Prostate gland (tissue), 2 donors: ENCODE measurements at regions not wholly inside any gene's neighbourhood (a gene's known extent, or its start where the extent isn't known, plus 50 kb on each side); places are given as distances from the start of the nearest gene placed in this dataset.
A peak's percentile ranks its signal among the peaks of the same experiment; 100 is the strongest.

Experiments
- DNase-seq: peaks from one replicate; pipeline ENCODE4 v3.0.0-alpha.2; 2019; ENCODE audit warnings: low spot score
- H3K27ac ChIP-seq, 2 donors: fragments of 200-600 bp; sonication (generic); 2 replicates each; pipeline ENCODE4 v1.5.1; 2017 to 2019
- H3K27me3 ChIP-seq: fragments of 200-600 bp; sonication (generic); replicated peaks from 2 replicates; pipeline ENCODE4 v1.5.1; 2019; ENCODE audit not compliant: insufficient read depth
- H3K36me3 ChIP-seq, 2 donors: fragments of 200-600 bp; sonication (generic); 1 replicate in 1 of 2; 2 replicates in 1 of 2; pipeline versions ENCODE4 v1.5.1 to v1.8.1; 2017 to 2019
- H3K4me1 ChIP-seq: fragments of 200-600 bp; sonication (generic); replicated peaks from 2 replicates; pipeline ENCODE4 v1.5.1; 2019
- H3K4me3 ChIP-seq, 2 donors: fragments of 200-600 bp; sonication (generic); 2 replicates each; pipeline ENCODE4 v1.5.1; 2017 to 2019
- H3K9me3 ChIP-seq: fragments of 200-600 bp; sonication (generic); 2 replicates; pipeline ENCODE4 v1.5.1; 2017
- CTCF ChIP-seq, 4 experiments: fragments of 200-600 bp in 2 of 4; fragments of 450-650 bp in 2 of 4; sonication (generic) in 2 of 4; IDR thresholded peaks; 1 replicate in 3 of 4; 2 replicates in 1 of 4; pipeline ENCODE4 v1.5.1; 2016 to 2019; ENCODE audit warnings: antibody characterized with exemption in 4 of 4, mild to moderate bottlenecking in 2 of 4, moderate library complexity in 2 of 4
- POLR2A ChIP-seq: fragments of 450-650 bp; IDR thresholded peaks from one replicate; pipeline ENCODE4 v1.6.1; 2016; ENCODE audit warnings: antibody characterized with exemption, mild to moderate bottlenecking
- POLR2AphosphoS5 ChIP-seq: sonication (generic); formaldehyde crosslinking; IDR thresholded peaks from one replicate; pipeline ENCODE4 v1.6.1; 2017; ENCODE audit warnings: antibody characterized with exemption
- WGBS: methylation state at CpG from one replicate; pipeline ENCODE4 v1.1.5; 2018; 5-methylcytosine and 5-hydroxymethylcytosine counted together
- intact Hi-C: fragments of 100-400 bp; cut with DNase I; formaldehyde crosslinking; loops from one replicate; pipeline ENCODE4 v1.14.2; 2022

DNA sequence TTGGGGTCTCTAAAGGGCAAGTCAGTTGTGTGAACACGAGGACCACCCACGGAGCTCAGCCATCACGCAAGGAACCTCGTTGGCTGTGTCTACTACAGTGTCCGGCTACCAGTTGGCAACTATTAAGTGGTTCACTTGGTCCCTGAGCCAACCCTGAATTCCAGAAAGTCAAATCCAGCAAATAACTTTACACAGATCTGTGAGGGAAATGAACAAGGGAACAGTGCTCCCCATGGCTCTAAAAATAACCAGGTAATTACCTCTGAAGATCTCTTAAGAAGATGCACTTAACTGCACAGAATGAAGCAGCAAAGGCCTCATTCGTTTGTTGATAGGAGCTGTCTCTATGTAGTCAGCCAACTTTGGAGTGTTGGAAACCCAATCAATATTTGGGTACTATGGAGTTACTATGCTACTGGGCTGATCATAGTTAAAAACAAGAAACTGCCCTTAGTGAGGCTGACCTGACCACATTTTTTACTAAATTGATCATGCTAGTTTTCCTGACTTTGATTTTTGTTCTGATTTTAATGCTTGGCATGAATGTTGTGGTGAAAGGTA is 219.1 kb upstream of the LRIG1 start:
- intact Hi-C loops, result no loop called here
- H3K4me3 ChIP-seq, result no peak overlapping the region
- no peaks in the 10 kb centered on the region for H3K4me1 ChIP-seq
- no peaks in the 10 kb centered on the region for H3K36me3 ChIP-seq
- H3K27ac ChIP-seq, result no peak overlapping the region
- no peaks in the 10 kb centered on the region for H3K9me3 ChIP-seq
- DNase-seq, result no peak
- TF ChIP-seq POLR2AphosphoS5, result no peak
- TF ChIP-seq POLR2A, result no peak
- TF ChIP-seq CTCF (IDR thresholded peaks at IDR 0.05), result no peak
- WGBS, result 92% methylated on average over 6 of the region's 6 CpGs
- H3K27me3 ChIP-seq, result no peaks in the 10 kb centered on the region

DNA sequence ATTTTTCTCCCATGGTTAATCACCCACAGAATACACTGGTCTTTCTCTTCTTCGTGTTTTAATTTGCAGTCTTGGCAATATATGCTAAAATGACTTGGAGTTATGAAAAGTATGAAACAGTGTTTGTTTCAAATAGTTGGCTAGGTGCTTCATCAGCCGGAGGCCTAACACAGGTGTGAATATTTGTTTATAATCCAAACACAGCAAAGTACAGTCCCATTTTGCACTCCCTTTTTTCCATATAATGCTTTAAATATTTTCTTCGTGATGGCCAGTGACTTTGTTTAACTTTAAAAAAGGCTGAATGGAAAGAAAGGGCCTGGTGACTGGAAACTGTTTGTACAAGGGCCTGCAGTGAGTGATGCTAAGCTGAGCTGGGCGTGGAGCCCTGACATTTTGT is 219.7 kb upstream of the LRIG1 start:
- no peak for DNase-seq
- intact Hi-C loops, result no loop called here
- no peaks in the 10 kb centered on the region for H3K4me1 ChIP-seq
- TF ChIP-seq POLR2AphosphoS5, result no peak
- TF ChIP-seq POLR2A, result no peak
- TF ChIP-seq CTCF (IDR thresholded peaks at IDR 0.05), result no peak
- H3K27ac ChIP-seq, result no peak overlapping the region
- WGBS, result 69% methylated on average over 4 of the region's 4 CpGs
- no peak overlapping the region for H3K4me3 ChIP-seq
- no peaks in the 10 kb centered on the region for H3K27me3 ChIP-seq
- H3K36me3 ChIP-seq, result no peaks in the 10 kb centered on the region
- no peaks in the 10 kb centered on the region for H3K9me3 ChIP-seq

DNA sequence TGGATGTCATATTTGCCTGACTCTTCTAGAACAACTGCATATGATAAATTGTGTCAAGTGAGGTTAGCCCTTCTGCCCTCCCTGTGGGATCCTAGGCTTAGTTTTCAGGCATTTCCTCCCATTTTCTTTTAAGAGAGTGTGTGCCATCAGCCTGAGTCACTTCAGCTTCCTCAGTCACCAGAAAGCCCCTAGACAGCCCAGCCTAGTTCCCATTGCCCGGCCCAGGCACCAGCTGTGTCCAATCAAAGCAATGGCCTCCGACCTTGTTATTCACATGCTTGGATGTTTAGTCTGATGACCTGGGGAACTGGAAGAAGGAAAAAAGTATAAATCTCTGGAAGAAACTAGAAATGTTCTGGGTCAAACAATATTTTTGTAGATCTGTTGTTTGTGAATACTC is 221.9 kb upstream of the LRIG1 start:
- Histone ChIP-seq H3K4me1 (no peaks in the 10 kb centered on the region), H3K27me3 (no peaks in the 10 kb centered on the region), H3K27ac (no peak overlapping the region), H3K36me3 (no peaks in the 10 kb centered on the region), H3K4me3 (no peak overlapping the region), H3K9me3 (no peaks in the 10 kb centered on the region)
- DNase-seq, result no peak
- 67% methylated on average over 2 of the region's 2 CpGs for WGBS
- TF ChIP-seq POLR2A (no peak), CTCF (IDR thresholded peaks at IDR 0.05) (no peak), POLR2AphosphoS5 (no peak)
- intact Hi-C loops, result no loop called here

- intact Hi-C loops, result no loop called here
- Histone ChIP-seq H3K27ac (no peak overlapping the region), H3K27me3 (no peaks in the 10 kb centered on the region), H3K4me1 (no peaks in the 10 kb centered on the region), H3K9me3 (no peaks in the 10 kb centered on the region), H3K36me3 (no peaks in the 10 kb centered on the region), H3K4me3 (no peak overlapping the region)
- no peak for DNase-seq
- TF ChIP-seq POLR2A, result no peak
- no peak for TF ChIP-seq POLR2AphosphoS5
- TF ChIP-seq CTCF (IDR thresholded peaks at IDR 0.05), result no peak
These were observed 222.4 kb upstream of the LRIG1 start for GRCh38 chr3:66723231-66723630.

DNA sequence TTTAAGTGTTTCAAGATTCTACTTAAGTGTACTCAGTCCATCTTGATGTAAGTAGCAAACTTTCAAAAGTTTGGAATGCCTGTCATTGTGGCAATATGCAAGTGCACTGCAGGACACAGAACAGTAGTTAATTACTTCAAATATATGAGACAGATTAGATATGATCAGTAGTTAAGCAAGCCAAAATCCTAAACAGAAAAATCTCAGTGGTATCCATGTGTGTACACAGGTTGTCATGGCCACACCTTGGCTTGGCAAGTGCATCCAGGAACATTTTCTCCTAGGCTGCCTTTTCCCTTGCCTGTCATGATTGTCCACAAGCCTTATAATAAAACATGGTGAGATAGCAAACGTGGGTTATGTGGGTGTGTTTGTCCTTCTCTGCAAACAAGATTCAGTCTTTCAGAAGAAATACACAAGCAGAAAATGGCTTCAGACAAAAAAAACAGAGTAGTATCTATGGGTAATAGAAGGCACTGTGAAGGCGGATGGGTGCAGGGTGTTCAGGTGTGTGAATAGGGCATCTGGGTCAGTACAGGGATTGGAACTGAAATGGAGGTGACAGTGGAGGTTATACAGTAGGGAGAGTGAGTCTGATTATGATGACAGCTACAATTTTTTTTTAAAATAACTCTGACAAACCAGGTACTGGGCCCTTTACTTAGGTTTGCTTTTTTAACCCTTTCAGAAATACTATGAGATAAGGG is 229.0 kb upstream of the LRIG1 start:
- intact Hi-C loops, result no loop called here
- WGBS, result 46% methylated on average over 2 of the region's 2 CpGs
- no peaks in the 10 kb centered on the region for H3K36me3 ChIP-seq
- no peaks in the 10 kb centered on the region for H3K27me3 ChIP-seq
- no peak overlapping the region for H3K4me3 ChIP-seq
- TF ChIP-seq POLR2A, result no peak
- peak; percentile 85 for TF ChIP-seq POLR2AphosphoS5
- TF ChIP-seq CTCF (IDR thresholded peaks at IDR 0.05), result no peak
- no peaks in the 10 kb centered on the region for H3K4me1 ChIP-seq
- H3K27ac ChIP-seq, result peak overlapping the region in 1 of 2 donors; percentile 49
- H3K9me3 ChIP-seq, result no peaks in the 10 kb centered on the region
- peak; percentile 79 for DNase-seq
